CD4-positive, alpha-beta T cell treated with Interleukin-17A for 1 hour (primary cell): ENCODE measurements at regions not wholly inside any gene's neighbourhood (a gene's known extent, or its start where the extent isn't known, plus 50 kb on each side); places are given as distances from the start of the nearest gene placed in this dataset.
A peak's percentile ranks its signal among the peaks of the same experiment; 100 is the strongest.
"Not testable (repeated sequence)": the region's sequence is repeated elsewhere in the genome, so short reads cannot be mapped to it uniquely, and the experiment has no call there.

Experiments
- DNase-seq: peaks from one replicate; pipeline ENCODE4 v3.0.0-alpha.2; 2020

DNA sequence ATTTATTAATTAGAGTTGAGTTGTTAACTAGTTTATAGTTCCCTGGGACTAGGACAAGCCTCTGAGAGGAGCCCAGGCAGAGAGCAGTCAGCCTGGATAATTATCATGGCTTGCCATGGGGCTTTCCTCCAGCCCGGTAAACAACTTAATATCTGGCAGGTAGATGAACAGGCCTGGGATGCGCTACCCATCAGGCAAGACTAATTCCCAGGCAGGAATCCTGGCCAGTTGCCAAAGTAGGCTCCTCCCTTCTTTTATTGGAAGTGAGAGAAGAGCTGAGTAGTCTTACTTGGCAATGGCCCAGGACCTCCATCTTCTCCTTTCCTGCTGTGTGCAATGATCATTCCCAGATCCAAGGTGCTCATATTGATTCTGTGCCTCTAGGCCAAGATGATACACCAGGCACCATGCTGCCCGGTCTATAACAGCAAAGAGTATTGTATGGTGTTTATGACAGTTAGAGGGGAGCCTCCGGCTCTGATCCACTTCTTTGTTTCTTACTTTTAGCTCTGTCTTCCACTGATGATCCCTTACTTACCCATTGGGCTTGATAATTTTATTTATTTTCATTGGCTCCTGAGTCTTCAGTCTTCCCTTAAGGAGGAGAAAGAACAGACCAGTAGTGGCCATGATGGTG is 408.7 kb downstream of the REEP3 start:
- no peak for DNase-seq

DNA sequence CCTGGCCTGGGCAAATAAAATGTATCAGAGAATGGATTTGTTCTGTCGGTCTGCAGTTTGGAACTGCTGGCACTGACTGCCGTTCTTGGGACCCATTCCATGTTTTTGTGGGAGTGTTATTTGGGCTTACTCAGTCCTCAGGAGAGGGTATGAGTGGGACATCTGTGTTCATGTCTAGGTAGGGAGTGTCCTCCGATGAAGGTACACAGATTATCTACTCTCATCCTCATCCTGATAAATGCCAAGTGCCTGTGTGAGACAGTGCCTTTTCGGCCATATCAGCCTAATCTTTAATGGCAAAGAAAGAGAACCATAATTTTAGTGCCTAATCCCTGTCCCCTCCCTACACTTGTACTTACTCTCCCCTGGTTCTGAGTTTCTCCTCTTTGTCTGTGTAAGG is 409.4 kb downstream of the REEP3 start:
- no peak for DNase-seq

DNA sequence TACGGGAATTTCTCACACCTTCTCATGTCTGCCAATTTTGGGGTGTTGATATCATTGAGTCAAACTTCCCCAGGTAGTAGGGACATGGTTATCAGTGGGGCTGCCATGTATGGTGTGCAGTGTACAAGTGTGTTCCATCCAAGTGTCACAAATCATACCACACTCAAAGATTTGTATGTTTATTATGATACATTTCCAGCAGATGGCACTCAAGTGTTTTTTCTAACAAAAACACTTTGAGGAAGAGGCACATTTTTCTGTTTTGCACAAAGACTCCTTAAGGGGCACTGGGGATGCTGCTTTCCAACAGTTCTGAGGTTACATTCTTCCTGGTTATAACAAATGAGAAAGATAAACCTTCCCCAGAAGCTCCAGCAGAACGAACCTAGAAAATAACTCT is 414.5 kb downstream of the REEP3 start:
- DNase-seq: no peak

DNA sequence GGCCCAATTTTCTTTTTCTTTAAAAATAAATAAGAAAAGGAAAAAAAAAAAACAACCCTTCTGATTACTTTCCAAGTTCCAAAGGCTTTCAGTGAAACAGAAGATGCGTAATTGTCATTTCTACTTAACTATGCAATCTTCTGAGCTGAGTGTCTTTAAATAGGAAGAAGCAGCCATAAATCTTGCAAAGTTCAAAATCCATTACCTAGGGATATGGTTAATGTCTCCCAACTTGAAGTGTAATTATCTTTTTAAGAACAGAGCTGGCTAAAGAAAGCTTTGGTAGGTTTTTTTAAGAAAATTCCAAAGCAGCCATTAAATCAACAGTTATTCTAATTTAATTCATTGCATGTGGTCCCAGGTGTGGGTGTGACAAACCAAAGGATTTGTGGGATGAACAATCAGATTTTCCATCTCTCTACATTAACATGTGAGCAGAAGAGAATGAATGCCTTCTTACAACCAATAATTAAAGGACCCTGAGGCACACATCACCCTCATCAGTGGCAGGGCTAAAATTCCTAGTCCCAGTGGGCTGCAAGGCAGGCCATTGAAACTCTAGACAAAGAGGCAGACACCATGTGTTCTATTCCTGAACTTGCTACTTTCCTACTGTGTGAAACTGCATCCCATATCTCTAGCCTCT is 419.2 kb downstream of the REEP3 start:
- DNase-seq: no peak

DNA sequence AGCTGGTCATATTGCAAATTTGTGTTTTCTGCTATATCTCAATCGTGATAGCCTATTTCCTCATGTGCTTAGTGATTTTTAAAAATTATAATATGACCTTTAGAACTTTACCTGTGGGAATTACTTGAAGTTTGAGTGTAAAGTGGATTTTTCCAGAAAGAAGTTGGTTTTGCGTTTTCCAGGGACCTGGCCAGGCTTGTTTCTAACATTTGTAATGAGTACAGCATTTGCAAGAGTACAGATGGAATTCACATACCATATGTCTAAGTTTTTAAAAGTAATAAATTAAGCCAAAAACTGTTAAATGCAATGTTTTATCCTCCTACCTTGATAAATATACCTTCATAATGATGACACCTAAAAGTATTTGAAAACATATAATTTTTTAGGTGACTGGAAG is 443.2 kb downstream of the REEP3 start:
- no peak for DNase-seq

DNA sequence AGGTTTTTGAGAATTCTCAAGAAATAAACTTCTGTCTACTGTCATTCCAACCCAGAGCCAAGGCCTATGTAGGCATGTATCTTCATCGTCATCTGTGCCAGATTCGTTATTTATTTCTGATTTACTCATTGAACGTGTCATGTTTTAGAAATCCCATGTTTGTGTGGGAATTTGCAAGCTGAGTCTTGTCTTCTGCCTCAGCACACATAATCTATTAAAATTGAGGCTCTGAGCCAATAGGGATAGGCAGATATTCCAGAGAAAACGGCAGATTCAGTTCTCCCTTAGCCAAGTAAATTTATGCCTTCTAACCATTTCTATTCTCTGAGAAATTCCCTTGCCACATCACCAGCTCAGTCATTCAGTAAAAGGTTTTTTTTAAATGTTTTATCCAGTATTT is 444.6 kb downstream of the REEP3 start:
- no peak for DNase-seq

DNA sequence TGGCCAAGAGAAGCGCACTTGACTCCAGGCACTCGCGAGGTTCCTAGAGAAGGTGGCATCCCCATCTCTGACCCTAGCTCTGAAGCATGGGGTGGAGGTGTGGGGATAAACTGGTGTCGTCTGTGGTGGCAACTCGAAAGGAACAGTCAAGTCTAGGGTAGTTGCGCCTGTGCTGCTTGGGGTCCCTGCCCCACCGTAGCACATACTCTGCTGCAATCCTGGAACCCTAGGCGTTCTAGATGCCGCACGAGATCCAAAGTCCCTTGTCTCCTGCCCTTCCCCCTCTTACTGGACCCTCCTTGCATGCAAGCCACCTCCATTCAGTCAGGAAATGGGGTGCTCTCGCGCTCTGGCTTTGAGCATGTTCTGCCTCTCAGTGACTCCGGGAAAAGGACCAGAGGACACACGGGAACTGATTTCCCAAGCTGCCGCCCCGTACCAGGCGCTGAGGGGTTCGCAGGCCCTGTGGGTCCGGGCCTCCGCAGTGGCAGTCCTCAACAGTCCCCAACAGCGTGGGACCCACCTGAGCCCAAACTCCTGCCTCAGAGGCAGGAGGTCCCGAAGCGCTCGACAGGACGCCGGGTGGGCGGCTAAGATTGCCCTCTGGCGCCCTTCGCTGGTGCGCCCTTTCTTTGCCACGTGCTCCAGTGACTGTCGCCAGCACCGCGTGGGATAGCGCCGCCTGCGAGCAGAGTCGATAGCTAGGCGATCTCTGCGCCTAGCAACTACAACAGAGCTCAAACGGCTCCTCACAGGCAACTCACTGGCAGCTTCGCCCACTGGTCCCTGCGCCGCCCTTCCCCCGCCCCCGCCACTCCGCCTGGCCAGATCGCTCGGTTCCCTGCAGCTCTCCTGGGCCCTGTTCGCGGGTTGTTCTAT is 452.0 kb downstream of the REEP3 start:
- no peak for DNase-seq

DNA sequence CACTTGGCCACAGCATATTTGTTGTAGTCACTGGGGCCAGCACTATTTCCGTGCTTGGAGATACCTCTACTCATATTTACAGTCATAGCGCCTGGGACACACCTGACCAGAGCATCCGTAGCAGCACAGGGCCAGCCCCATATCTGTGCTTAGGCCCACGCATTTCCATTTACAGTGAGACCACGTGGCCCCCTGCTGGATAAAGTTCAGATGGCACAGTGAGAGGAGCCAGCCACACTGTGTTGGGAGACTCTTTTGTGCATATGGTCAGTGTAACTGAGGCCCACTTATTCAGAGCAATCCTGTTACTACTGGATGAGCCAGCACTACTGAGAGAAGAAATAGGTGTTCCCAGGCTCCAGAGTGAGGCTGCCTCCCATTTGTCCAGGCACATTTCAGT is 455.3 kb downstream of the REEP3 start:
- peak; percentile 7 for DNase-seq

DNA sequence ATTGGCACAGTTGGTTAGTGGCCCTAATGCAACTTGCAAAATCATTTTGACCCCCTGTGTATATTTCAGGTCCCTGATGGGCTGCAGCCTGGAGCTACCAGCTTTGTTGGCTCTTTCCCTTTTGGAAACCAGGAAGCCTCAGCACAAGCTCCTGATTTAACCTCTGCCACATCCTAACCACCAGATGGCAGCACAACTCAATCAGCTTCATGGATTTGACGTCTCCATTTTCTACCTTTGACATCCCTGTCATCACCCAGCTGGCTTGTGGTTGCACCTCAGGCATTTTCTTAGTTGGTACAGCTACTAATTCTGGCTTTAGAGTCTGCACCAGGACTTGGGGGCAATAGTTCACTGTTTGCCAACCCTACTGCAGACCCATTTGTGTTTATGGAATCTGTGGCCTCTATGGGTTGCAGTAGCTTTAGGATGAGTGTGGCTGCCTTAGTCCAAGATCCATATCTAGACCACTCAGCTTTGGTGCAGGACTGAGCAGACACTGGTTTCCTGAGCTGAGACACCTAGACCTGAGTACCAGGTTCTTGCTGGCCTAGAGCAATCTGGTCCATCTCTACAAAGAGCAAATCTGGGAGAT is 456.2 kb downstream of the REEP3 start:
- no peak for DNase-seq

DNA sequence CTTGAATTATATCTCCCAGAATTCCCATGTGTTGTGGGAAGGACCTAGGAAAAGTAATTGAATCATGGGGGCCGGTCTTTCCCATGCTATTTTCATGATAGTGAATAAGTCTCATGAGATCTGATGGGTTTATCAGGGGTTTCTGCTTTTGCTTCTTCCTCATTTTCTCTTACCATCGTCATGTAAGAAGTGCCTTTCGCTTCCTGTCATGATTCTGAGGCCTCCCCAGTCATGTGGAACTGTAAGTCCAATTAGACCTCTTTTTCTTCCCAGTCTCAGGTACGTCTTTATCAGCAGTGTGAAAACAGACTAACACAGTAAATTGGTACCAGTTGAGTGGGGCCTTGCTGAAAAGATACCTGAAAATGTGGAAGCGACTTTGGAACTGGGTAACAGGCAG is 459.7 kb downstream of the REEP3 start:
- DNase-seq: not testable (repeated sequence)

DNA sequence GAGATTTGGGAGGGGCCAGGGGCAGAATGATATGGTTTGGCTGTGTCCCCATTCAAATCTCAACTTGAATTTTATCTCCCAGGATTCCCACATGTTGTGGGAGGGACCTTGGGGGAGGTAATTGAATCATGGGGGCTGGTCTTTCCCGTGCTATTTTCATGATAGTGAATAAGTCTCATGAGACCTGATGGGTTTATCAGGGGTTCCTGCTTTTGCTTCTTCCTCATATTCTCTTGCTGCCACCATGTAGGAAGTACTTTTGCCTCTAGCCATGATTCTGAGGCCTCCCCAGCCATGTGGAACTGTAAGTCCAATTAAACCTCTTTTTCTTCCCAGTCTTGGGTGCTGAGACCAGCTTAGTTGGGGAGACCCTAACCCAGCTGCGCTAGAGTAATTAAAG is 462.9 kb downstream of the REEP3 start:
- DNase-seq: not testable (repeated sequence)

DNA sequence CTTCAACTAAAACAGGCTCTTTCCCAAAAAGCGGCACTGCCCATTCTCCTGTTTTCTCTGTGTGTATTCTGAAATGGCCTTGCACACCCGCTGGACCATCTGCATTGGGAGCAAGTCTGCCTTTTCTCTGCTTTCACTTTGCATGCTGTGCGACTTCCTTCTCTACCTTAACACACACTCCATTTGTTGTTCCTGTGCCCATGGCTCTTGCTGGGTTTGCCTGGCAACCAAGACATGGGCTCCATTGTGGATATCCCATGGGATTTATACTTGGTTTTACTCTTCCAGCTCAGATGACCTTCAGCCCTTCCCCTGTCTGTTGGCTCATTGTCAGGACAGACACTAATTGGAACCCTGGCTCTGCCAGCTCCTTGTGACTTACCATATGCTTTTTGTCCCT is 465.3 kb downstream of the REEP3 start:
- DNase-seq: no peak

DNA sequence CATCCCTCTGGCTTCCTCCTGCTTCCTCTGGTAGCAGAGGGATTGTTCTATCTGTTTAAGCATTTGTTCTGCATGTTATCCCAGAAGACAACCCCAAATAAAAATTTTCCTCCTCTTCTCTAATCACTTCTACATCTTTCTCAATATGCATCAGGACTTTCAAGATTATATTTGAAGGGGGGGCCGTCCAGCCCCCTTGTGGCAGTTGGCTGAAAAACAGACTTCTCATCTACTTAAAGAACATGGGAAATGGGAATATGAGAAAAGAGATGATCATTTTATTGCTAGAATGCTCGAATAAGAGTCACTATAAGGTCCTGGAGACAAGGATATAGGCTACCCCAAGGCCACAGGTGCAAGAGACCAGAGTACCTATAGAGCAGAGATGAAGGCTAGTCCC is 466.0 kb downstream of the REEP3 start:
- DNase-seq: no peak

DNA sequence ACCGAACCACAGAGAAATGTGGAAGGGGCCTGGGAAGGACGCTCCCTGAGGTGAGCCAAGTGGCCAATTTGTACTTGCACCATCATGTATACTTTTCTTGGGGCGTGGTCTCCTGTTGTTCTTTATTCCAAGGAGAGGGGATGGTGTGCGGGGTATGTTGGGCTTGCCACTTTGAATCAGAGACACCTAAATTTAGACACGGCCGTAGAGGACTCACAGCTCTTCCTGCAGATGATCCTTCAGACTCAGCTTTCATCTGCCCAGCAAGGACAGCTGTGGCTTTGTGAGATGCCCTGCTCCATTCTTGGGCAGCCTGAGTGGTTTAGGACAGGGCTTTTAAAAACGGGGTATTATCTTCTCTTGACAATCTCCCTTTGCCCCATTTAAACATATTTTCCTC is 473.2 kb downstream of the REEP3 start:
- no peak for DNase-seq

DNA sequence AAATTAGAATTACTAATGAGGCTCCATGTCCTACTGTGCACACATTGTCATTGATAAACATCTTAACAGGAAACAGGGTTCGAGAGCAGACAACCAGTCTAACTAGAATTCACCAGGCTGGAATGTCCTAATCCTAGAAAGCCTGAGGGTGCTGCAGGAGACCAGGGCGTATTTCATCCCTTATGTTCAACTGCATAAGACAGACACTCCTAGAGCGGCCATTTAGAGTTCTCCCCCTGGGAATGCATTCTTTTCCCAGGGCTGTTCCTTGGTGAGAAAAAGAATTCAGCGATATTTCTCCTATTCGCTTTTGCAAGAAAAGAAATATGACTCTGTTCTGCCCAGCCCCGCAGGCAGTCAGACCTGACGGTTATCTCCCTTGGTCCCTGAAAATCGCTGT is 486.0 kb downstream of the REEP3 start:
- DNase-seq: no peak

DNA sequence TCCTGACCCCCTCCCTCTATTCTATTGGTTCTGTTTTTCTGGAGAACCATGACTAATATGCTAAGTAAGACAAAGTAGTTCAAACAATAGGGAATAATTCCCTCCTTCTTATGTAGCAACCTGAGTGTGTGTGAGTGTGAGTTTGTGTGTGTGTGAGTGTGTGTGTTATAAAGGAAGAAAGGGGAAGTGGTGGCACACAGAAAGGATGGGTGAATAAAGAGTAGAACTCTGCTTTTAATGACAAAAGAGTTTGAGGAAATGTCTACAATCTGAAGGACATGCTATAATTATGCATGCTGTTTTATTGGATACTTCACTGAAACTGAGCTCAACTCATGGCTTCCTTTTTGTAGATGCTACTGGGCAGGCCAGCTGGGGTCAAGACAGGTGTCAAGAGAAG is 489.5 kb downstream of the REEP3 start:
- DNase-seq: no peak

DNA sequence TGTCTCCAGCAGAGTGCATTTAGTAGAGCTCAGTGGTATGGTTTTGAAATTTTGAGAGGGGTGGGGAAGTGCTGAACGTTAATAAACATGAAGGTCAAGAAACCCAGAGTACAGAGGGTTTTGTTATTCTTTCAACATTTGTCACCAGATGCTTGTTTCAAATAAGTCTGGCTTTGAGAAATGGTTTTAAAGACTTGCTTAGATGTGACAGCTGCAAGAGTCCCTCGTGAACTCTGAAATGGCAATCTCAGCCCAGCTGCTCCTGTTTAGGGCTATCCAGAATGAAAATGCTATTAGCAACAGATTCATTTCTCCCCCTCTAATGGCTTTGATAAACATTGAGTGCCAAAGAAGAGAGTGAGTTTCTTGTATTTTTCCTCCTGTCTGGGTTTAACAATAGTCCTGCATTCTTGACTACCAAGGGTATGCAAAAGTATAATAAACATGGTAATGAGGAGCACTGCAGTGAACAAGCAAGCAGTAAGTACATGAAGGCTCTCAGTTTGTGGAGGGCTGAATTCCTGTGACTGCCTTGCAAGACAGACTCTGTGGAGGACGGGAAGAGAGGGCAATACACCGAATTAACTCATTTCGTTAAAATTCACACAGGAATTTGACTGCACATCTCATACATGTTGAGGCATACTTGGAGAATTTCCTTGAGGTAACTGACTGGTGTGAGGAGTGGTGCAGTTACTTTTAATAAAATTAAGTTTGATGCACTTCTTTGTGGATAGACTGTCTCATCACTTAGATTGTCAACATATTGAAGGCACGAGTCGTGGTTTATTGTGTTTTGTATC is 490.9 kb downstream of the REEP3 start:
- no peak for DNase-seq

DNA sequence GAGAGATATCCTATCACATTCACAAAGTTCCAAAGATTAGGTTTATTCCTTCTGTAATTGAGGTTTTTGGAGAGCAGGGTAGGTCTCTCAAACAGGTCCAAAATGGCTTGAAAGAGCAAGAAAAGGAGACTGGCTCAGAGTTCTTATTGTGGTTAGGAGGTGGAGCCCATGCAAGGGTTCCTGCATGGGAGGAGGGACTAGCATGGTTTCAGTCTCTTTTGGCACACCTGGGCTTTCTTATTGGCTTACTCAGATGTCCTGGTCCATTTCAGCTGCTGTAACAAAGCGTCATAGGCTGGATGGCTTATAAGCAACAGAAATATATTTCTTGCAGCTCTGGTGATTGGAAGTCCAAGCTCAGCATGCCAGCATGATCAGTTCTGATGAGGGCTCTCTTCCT is 493.1 kb downstream of the REEP3 start:
- no peak for DNase-seq

DNA sequence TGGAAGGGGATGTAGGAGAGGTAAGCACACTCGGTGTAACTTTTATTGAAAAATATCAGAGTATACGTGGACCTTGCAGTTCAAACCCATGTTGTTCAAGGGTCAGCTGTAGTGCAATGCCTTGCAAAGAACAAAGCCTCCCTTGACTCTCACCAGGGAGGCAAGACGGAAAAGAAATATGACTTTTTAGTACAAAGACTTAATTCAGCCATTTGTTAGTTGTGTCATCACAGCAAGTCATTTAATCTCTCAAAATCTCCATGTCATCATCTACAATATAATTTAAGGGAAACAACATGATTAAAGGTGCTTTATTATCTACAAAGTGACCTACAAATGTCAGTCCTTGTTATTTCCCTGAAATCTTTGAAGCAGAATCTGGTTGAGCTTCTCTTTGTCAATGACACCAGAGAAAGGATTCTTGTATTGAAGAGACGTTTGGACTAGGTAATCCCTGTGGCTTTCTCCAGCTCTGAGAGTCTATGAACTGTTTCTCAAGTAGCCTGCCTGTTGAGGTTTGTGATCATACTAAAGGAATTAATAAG is 502.8 kb downstream of the REEP3 start:
- DNase-seq: no peak

DNA sequence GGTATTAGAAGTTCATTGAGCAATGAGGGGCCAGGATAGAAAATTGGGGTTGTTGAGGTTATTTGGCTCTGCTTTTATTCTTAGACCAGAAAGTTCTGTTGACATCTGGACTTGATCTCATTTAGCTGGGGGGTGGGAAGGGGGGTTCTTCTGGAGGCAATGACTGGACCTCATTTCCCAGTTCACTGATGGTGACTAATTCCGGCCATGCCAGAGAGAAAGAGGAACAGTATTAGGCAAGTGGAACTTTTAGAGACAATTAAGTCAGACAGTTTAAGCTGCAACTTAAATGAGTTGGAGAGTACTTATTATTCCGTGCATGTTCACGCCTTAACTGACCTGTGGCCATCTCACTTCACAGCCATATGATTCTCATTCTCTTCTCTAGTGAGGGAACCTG is 512.5 kb downstream of the REEP3 start:
- DNase-seq: no peak

DNA sequence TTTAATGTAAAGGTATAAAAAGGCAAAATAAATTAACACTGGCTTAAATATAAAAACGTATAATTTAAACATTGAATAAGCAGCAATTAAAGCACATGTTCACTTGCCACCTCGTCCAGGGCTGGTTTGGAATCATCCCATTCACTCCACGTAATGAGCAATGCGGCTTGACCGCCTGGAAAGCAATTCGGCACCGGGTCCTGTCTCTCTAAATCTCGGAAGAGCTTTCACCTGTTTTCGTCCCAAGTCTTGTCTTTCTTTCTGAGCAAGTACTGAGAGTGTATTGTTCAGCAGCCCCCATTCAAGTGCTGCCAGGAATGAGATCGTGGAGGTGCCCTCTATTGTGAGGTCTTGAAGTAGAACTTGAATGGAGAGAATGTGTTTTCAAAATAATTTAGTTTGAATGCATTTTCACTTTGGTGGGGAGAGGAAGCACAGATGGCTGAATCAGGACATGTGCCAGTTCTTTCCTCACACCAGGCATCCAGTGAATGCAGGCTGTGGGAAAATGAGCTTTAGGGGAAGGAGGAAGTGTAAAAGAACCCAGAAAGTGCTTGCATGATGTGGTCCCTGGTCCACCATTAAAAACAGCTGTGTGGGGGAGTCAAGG is 515.2 kb downstream of the REEP3 start:
- no peak for DNase-seq

DNA sequence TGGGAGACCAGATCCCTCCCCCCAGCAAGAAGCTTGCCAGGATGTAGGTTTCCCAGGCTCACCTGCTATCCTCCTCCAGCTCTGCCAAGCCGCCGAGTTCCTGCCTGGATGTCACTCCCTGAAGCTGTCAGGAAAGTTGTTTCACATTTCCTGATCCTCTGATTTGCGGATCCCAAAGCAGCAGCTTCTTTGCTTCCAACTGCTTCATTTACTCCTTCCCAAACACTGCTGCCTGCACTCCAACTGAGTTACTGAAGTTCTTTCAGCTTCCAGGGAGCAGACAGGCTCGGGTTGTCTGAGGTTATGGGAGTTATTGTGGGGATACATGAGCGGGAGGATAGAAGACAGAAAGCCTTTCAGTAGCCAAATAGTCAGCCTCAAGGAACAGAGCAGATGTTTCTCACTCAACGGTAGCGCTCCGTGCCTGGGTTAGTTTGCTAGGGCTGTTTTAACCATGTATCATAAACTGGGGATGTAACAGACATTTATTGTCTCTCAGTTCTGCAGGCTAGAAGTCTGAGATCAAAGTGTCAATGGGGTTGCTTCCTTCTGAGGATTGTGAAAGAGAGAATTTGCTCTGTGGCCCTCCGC is 516.0 kb downstream of the REEP3 start:
- no peak for DNase-seq
